CD4-positive, alpha-beta T cell (primary cell): ENCODE measurements at regions not wholly inside any gene's neighbourhood (a gene's known extent, or its start where the extent isn't known, plus 50 kb on each side); places are given as distances from the start of the nearest gene placed in this dataset.

Source experiments
- ATAC-seq: fragments of 200-7000 bp; cut with Tn5 transposase; one replicate; pipeline ENCODE4 v1.10.0; 2022; ENCODE audit warnings: mild to moderate bottlenecking; ENCODE audit not compliant: poor library complexity
- CTCF ChIA-PET: fragments of 350-600 bp; sonication (Branson Sonifier 250); formaldehyde crosslinking; loops from one replicate; lab custom pipeline; 2021; ENCODE audit warnings: antibody characterized with exemption, inconsistent platforms; lab: Charles Lee
- POLR2A ChIA-PET: fragments of 350-600 bp; sonication (Branson Sonifier 250); formaldehyde crosslinking; loops from one replicate; lab custom pipeline; 2021; ENCODE audit warnings: antibody characterized with exemption, inconsistent platforms; lab: Charles Lee
- DNase-seq, 14 experiments: peaks; one replicate each; pipeline ENCODE4 v3.0.0-alpha.2; 2013 to 2020; ENCODE audit warnings: mixed read lengths in 2 of 14
- H3K27ac ChIP-seq, 2 donors: one replicate each; pipeline versions ENCODE4 v1.5.1 to v1.7.0; 2013; ENCODE audit warnings: low read length in 2 of 2, low read depth in 1 of 2, mild to moderate bottlenecking in 1 of 2
- H3K27me3 ChIP-seq, 2 experiments: 1 replicate in 1 of 2; 2 replicates in 1 of 2; pipeline versions ENCODE4 v1.6.1 to v1.7.0; 2013; ENCODE audit warnings: low read length in 2 of 2, control low read depth in 1 of 2, mild to moderate bottlenecking in 1 of 2, moderate library complexity in 1 of 2; ENCODE audit not compliant: insufficient read depth in 2 of 2, control insufficient read depth in 1 of 2
- H3K36me3 ChIP-seq: one replicate; pipeline ENCODE4 v1.6.1; 2013; ENCODE audit warnings: low read length, control low read depth; ENCODE audit not compliant: insufficient read depth
- H3K4me1 ChIP-seq: one replicate; pipeline ENCODE4 v1.6.1; 2013; ENCODE audit warnings: low read length, control low read depth; ENCODE audit not compliant: insufficient read depth
- H3K4me3 ChIP-seq: one replicate; pipeline ENCODE4 v1.5.1; 2013; ENCODE audit warnings: mild to moderate bottlenecking, low read length, moderate library complexity
- H3K9me3 ChIP-seq, 2 experiments: 1 replicate in 1 of 2; 2 replicates in 1 of 2; pipeline versions ENCODE4 v1.6.1 to v1.7.0; 2013; ENCODE audit warnings: low read length in 2 of 2, mild to moderate bottlenecking in 2 of 2, control low read depth in 1 of 2, moderate library complexity in 1 of 2; ENCODE audit not compliant: control insufficient read depth in 1 of 2, insufficient read depth in 1 of 2
- H3K27ac Mint-ChIP-seq: one replicate; pipeline ENCODE4 v1.8.0; 2020; ENCODE audit warnings: mixed read lengths
- H3K27me3 Mint-ChIP-seq: one replicate; pipeline ENCODE4 v1.8.0; 2021; ENCODE audit warnings: mixed read lengths
- H3K36me3 Mint-ChIP-seq: one replicate; pipeline ENCODE4 v1.8.0; 2021; ENCODE audit warnings: low read depth, mixed read lengths
- H3K4me1 Mint-ChIP-seq: one replicate; pipeline ENCODE4 v1.8.0; 2021; ENCODE audit warnings: low read depth, mixed read lengths
- H3K4me3 Mint-ChIP-seq: one replicate; pipeline ENCODE4 v1.8.0; 2020; ENCODE audit warnings: mild to moderate bottlenecking, mixed read lengths
- H3K9me3 Mint-ChIP-seq: one replicate; pipeline ENCODE4 v1.8.0; 2020; ENCODE audit warnings: mixed read lengths
- CTCF ChIP-seq: fragments of 200-600 bp; IDR thresholded peaks from one replicate; pipeline ENCODE4 v1.8.0; 2022; ENCODE audit warnings: antibody characterized with exemption, mild to moderate bottlenecking
- intact Hi-C, 2 experiments: fragments of 100-400 bp; cut with DNase I in 1 of 2; cut with micrococcal nuclease in 1 of 2; formaldehyde crosslinking; loops; one replicate each; pipeline versions ENCODE4 v1.15.1 to v1.9.0; 2023 to 2025; cut with DNase I, micrococcal nuclease

DNA sequence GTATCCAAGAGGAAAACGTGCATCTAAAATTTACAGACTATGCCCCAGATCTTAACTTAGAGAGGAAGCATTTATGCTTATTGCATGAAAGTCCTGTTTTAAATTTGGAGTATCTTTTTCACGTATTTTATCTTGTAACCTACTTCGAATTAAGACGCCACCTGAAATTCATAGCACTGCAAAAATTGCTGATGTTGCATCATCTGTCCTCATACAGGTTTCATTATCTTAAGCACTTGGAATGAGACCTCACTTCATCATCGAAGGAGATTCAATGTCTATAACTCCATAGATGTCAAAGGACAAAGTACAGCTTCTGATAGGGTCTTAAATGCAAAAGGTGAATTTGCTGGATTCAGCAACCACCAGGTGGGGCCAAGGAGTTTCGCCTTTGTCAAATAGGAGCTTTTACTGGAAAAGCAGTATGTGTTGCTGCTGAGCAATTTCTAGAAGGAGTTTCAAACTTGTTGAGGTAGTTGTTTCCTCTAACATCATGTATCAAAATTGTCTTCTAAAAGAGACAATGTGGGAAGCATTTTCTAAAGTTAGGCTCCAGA lies 106.4 kb upstream of the CCDC85A start:
- H3K27me3 Mint-ChIP-seq = peaks cover 4% of the 10 kb centered on the region
- H3K27me3 ChIP-seq = no peaks in the 10 kb centered on the region
- H3K4me1 ChIP-seq = no peaks in the 10 kb centered on the region
- H3K4me3 Mint-ChIP-seq = no peak overlapping the region
- ATAC-seq (no peak), DNase-seq (no peak)
- H3K4me1 Mint-ChIP-seq = no peaks in the 10 kb centered on the region
- H3K27ac ChIP-seq = no peak overlapping the region
- no peak overlapping the region for H3K4me3 ChIP-seq
- H3K36me3 ChIP-seq = no peaks in the 10 kb centered on the region
- H3K27ac Mint-ChIP-seq = no peak overlapping the region
- intact Hi-C loops = no loop called here
- peaks cover 0 to 3% of the 10 kb centered on the region in 2 experiments for H3K9me3 ChIP-seq
- no peaks in the 10 kb centered on the region for H3K36me3 Mint-ChIP-seq
- POLR2A ChIA-PET = no interaction called here
- CTCF ChIA-PET = no interaction called here
- no peak for TF ChIP-seq CTCF
- H3K9me3 Mint-ChIP-seq = peaks cover 7% of the 10 kb centered on the region

- Mint-ChIP-seq H3K9me3 (peaks cover 7% of the 10 kb centered on the region), H3K4me3 (no peak overlapping the region), H3K4me1 (no peaks in the 10 kb centered on the region), H3K27me3 (peaks cover 4% of the 10 kb centered on the region), H3K36me3 (no peaks in the 10 kb centered on the region), H3K27ac (no peak overlapping the region)
- no peak overlapping the region for H3K4me3 ChIP-seq
- no peaks in the 10 kb centered on the region for H3K4me1 ChIP-seq
- ATAC-seq = no peak
- ChIA-PET POLR2A (no interaction called here), CTCF (no interaction called here)
- no peaks in the 10 kb centered on the region for H3K36me3 ChIP-seq
- no peak for DNase-seq
- no peak for TF ChIP-seq CTCF
- no peaks in the 10 kb centered on the region for H3K27me3 ChIP-seq
- H3K27ac ChIP-seq = no peak overlapping the region
- intact Hi-C loops = no loop called here
- H3K9me3 ChIP-seq = peaks cover 0 to 6% of the 10 kb centered on the region in 2 experiments
Observed at GRCh38 chr2:56082665-56083064, 101.1 kb upstream of the CCDC85A start.

- no peaks in the 10 kb centered on the region for H3K27me3 ChIP-seq
- ATAC-seq = no peak
- intact Hi-C loops = no loop called here
- peaks cover 7% of the 10 kb centered on the region for H3K9me3 Mint-ChIP-seq
- H3K36me3 Mint-ChIP-seq = no peaks in the 10 kb centered on the region
- no peak overlapping the region for H3K4me3 ChIP-seq
- TF ChIP-seq CTCF = no peak
- peaks cover 4% of the 10 kb centered on the region for H3K27me3 Mint-ChIP-seq
- CTCF ChIA-PET = no interaction called here
- no peak overlapping the region for H3K27ac ChIP-seq
- H3K9me3 ChIP-seq = peaks cover 0 to 3% of the 10 kb centered on the region in 2 experiments
- POLR2A ChIA-PET = no interaction called here
- DNase-seq = no peak
- H3K27ac Mint-ChIP-seq = no peak overlapping the region
- H3K36me3 ChIP-seq = no peaks in the 10 kb centered on the region
- H3K4me1 Mint-ChIP-seq = no peaks in the 10 kb centered on the region
- H3K4me1 ChIP-seq = no peaks in the 10 kb centered on the region
- no peak overlapping the region for H3K4me3 Mint-ChIP-seq
Observed at GRCh38 chr2:56084111-56084901, 99.5 kb upstream of the CCDC85A start.
